Gastroesophageal sphincter (tissue), 3 donors: ENCODE measurements at regions not wholly inside any gene's neighbourhood (a gene's known extent, or its start where the extent isn't known, plus 50 kb on each side); places are given as distances from the start of the nearest gene placed in this dataset.

Source experiments
- EP300 ChIP-seq: sonication (generic); formaldehyde crosslinking; IDR thresholded peaks from one replicate; pipeline ENCODE4 v1.6.1; 2017; ENCODE audit warnings: antibody characterized with exemption, mild to moderate bottlenecking
- POLR2A ChIP-seq, 2 donors: fragments of 450-650 bp; IDR thresholded peaks; one replicate each; pipeline ENCODE4 v1.6.1; 2017; ENCODE audit warnings: antibody characterized with exemption in 2 of 2, mild to moderate bottlenecking in 2 of 2, moderate library complexity in 1 of 2
- POLR2AphosphoS5 ChIP-seq: sonication (generic); formaldehyde crosslinking; IDR thresholded peaks from one replicate; pipeline ENCODE4 v1.6.1; 2017; ENCODE audit warnings: antibody characterized with exemption
- TF ChIP-seq, protein P1 (sequence below), 4 experiments: fragments of 200-600 bp in 2 of 4; fragments of 450-650 bp in 2 of 4; sonication (generic) in 1 of 4; IDR thresholded peaks; one replicate each; pipeline ENCODE4 v1.5.1; 2017 to 2019; ENCODE audit warnings: antibody characterized with exemption in 4 of 4, mild to moderate bottlenecking in 2 of 4, moderate library complexity in 2 of 4

DNA sequence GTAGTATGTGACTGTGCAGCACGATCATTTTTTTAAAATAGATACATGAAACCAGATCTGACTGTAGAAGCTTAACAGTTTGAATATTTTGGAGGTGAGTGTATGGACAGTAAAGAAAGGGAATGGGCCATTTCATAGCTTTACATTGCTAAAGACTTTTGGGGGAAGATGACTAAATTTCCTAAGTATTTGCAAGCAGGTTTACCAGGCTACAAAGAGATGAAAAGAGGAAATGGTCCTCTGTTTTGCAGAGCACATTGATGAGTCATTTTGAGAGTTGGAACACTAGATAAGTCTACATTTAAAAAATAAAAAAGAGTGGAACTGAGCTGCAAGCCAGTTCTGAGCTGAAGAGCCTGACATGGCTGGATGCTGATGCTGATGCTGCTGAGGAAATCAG, 115.7 kb upstream of the LRATD1 start:
- TF ChIP-seq, protein P1, sequence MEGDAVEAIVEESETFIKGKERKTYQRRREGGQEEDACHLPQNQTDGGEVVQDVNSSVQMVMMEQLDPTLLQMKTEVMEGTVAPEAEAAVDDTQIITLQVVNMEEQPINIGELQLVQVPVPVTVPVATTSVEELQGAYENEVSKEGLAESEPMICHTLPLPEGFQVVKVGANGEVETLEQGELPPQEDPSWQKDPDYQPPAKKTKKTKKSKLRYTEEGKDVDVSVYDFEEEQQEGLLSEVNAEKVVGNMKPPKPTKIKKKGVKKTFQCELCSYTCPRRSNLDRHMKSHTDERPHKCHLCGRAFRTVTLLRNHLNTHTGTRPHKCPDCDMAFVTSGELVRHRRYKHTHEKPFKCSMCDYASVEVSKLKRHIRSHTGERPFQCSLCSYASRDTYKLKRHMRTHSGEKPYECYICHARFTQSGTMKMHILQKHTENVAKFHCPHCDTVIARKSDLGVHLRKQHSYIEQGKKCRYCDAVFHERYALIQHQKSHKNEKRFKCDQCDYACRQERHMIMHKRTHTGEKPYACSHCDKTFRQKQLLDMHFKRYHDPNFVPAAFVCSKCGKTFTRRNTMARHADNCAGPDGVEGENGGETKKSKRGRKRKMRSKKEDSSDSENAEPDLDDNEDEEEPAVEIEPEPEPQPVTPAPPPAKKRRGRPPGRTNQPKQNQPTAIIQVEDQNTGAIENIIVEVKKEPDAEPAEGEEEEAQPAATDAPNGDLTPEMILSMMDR (IDR thresholded peaks at IDR 0.05), result no peak
- TF ChIP-seq POLR2AphosphoS5 (no peak), EP300 (no peak), POLR2A (IDR thresholded peaks at IDR 0.05) (no peak)
